ENCODE measurements at regions not wholly inside any gene's neighbourhood (a gene's known extent, or its start where the extent isn't known, plus 50 kb on each side); places are given as distances from the start of the nearest gene placed in this dataset.
"Not testable (repeated sequence)": the region's sequence is repeated elsewhere in the genome, so short reads cannot be mapped to it uniquely, and the experiment has no call there.

GRCh38 chr6:43897571-43898302 lies 127.7 kb downstream of the VEGFA start:
- no peak for DNase-seq

- no peak for DNase-seq
Observed at GRCh38 chr6:43896329-43897255, 126.6 kb downstream of the VEGFA start.

- DNase-seq = no peak
Observed at GRCh38 chr6:43895656-43896328, 125.8 kb downstream of the VEGFA start.

- DNase-seq = no peak
Observed at GRCh38 chr6:43893073-43893472, 123.1 kb downstream of the VEGFA start.

- DNase-seq = no peak
Observed at GRCh38 chr6:43891072-43891870, 121.3 kb downstream of the VEGFA start.

- DNase-seq = no peak
Observed at GRCh38 chr6:43890197-43891062, 120.4 kb downstream of the VEGFA start.

- no peak for DNase-seq
Observed at GRCh38 chr6:43887906-43888683, 118.1 kb downstream of the VEGFA start.

- no peak for DNase-seq
Observed at GRCh38 chr6:43887340-43887858, 117.4 kb downstream of the VEGFA start.

GRCh38 chr6:43886717-43887339 lies 116.8 kb downstream of the VEGFA start:
- no peak for DNase-seq

- DNase-seq = no peak
Observed at GRCh38 chr6:43886067-43886461, 116.1 kb downstream of the VEGFA start.

- no peak for DNase-seq
Observed at GRCh38 chr6:43885399-43886066, 115.5 kb downstream of the VEGFA start.

GRCh38 chr6:43884652-43885022 lies 114.6 kb downstream of the VEGFA start:
- DNase-seq = no peak

GRCh38 chr6:43883847-43884651 lies 114.0 kb downstream of the VEGFA start:
- no peak for DNase-seq

GRCh38 chr6:43882690-43883448 lies 112.9 kb downstream of the VEGFA start:
- not testable (repeated sequence) for DNase-seq

GRCh38 chr6:43880236-43881137 lies 110.5 kb downstream of the VEGFA start:
- no peak for DNase-seq

GRCh38 chr6:43879722-43880121 lies 109.7 kb downstream of the VEGFA start:
- DNase-seq = no peak
